MG63 (cell line): ENCODE measurements at regions not wholly inside any gene's neighbourhood (a gene's known extent, or its start where the extent isn't known, plus 50 kb on each side); places are given as distances from the start of the nearest gene placed in this dataset.
A peak's percentile ranks its signal among the peaks of the same experiment; 100 is the strongest.

Source experiments
- DNase-seq: peaks from one replicate; pipeline ENCODE4 v3.0.0-alpha.2; 2020
- H3K27me3 ChIP-seq: fragments of 250-450 bp; sonication (Bioruptor Pico); 2 replicates; pipeline ENCODE4 v1.5.1; 2020; ENCODE audit warnings: mild to moderate bottlenecking, moderate library complexity
- H3K36me3 ChIP-seq: fragments of 250-450 bp; sonication (Bioruptor Pico); 2 replicates; pipeline ENCODE4 v1.5.1; 2020; ENCODE audit warnings: mild to moderate bottlenecking, moderate library complexity
- H3K4me3 ChIP-seq: fragments of 250-450 bp; sonication (Bioruptor Pico); 2 replicates; pipeline ENCODE4 v1.5.1; 2020; ENCODE audit warnings: mild to moderate bottlenecking, moderate library complexity
- H3K9me3 ChIP-seq: fragments of 250-450 bp; sonication (Bioruptor Pico); 2 replicates; pipeline ENCODE4 v1.5.1; 2020; ENCODE audit warnings: mild to moderate bottlenecking, moderate library complexity

DNA sequence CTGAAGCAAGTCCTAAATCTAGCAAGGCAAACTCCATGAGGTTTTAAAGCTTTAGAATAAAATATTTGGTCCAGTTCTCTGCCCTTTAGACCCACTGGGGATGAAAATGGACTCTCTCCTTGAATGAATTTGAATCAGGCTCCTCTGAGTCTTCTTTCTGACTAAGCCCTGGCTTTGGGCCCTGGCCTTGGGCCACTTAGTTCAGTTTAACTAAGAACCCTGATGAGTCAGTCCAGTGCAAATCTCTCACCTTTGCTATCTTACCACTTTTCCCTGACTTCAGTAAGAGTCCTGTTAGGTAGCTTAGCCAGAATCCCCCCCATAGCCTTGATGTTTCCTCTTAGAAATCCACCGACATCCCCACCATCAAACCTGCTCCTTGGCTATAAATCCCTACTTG, 427.5 kb downstream of the SNAPC1 start:
- Histone ChIP-seq H3K4me3 (no peak overlapping the region), H3K9me3 (no peaks in the 10 kb centered on the region), H3K36me3 (no peaks in the 10 kb centered on the region), H3K27me3 (no peaks in the 10 kb centered on the region)
- DNase-seq: peak; percentile 83

DNA sequence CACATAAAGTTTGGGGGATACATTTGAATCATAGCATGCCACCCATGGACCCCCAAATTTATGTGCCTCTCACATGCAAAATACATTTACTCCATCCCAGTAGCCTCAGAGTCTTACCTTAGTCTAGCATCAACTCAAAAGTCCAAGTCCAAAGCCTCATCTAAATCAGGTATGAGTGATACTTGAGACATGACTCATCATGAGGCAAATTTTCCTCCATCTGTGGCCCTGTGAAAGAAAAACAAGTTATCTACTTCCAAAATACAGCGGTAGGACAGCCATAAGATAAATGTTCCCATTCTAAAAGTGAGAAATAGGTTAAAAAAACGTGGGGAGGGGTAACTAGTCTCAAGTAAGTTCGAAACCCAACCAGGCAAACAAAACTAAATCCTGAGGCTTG, 444.2 kb downstream of the SNAPC1 start:
- no peak for DNase-seq
- H3K36me3 ChIP-seq: no peaks in the 10 kb centered on the region
- H3K4me3 ChIP-seq: no peak overlapping the region
- no peaks in the 10 kb centered on the region for H3K9me3 ChIP-seq
- H3K27me3 ChIP-seq: no peaks in the 10 kb centered on the region

DNA sequence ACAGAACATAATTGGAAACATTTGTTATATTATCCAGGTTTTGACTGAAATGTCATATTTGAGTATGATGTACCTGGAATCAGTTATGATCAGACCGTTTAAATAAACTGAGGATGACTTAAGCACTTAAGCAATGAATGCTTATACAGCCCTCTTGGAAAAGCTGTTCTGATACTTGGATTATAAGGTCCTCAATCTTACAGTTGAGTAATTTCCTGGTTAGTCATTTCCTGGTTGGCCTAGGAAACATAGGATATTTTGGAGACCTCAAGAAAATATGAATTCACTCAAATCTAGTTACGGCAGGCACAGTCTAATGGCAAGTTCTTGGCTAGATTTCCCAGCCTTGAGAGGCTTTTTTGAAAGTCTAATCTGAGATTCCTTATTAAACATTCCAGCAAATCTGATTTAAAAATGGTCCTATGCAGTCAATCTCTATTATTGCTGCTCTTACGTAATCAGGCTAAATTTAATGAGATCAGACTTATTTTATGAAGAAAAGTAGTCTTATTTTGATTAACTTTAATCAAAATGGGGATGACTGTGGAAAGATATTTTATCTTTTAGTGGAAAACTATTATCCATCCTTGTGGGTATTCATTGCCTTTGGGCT, 447.2 kb downstream of the SNAPC1 start:
- no peaks in the 10 kb centered on the region for H3K9me3 ChIP-seq
- no peak overlapping the region for H3K4me3 ChIP-seq
- H3K27me3 ChIP-seq: no peaks in the 10 kb centered on the region
- DNase-seq: peak; percentile 13
- H3K36me3 ChIP-seq: no peaks in the 10 kb centered on the region

DNA sequence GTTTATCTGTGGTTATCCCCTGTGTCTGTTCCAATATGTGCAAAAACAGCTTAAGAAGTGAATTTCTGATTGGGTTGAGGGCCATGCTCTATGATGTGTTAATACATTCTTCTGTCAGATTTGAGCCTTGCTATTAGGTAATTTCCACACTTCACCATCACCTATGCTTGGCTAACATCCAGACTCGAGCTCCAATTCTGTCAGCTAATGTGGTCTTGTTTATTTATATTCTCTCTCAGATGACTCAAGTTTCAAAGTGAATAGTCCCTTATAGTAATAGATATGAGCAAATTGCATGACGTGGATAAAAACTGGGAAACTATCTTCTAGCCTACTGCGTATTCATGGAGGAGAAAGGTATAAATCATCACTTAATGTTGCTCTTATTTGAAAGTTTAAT, 451.3 kb downstream of the SNAPC1 start:
- Histone ChIP-seq H3K27me3 (no peaks in the 10 kb centered on the region), H3K9me3 (no peaks in the 10 kb centered on the region), H3K36me3 (no peaks in the 10 kb centered on the region), H3K4me3 (no peak overlapping the region)
- peak; percentile 13 for DNase-seq

DNA sequence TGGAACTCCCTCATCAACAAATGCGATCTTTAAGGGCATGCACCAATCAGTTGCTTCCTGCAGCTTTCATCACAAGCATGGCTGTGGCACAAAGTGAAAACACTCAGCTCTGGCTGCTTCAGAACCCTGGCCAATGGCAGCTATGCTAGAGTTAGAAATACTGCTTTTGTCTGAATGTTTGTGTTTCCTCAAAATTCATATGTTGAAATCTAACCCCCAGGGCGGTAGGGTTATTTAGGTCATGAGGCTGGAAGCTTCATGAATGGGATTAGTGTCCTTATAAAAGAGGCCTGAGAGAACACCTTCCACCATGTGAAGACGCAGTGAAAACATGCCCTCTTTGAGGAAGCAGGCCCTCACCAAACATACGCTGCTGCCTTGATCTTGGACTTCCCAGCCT, 453.9 kb downstream of the SNAPC1 start:
- no peak overlapping the region for H3K4me3 ChIP-seq
- H3K36me3 ChIP-seq: no peaks in the 10 kb centered on the region
- H3K9me3 ChIP-seq: no peaks in the 10 kb centered on the region
- DNase-seq: no peak
- no peaks in the 10 kb centered on the region for H3K27me3 ChIP-seq

DNA sequence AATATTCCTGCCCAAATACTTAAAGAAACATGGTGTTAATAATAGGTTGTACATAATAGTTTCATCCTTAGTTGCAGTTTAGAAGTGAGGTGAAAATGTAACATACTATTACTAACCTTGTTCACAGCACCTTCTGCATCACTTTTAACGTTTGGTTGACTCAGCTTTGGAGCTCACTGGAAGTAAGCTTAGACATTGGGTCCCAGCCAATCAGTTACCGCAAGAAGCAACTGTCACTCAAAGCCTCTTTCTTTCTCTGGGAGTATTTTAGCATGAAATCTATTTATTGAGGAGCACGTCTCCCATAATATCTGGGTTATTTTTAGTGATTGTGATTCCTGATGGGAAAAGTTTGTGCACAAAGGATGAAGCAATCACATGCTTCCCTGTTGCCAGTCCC, 472.6 kb downstream of the SNAPC1 start:
- no peak overlapping the region for H3K4me3 ChIP-seq
- no peaks in the 10 kb centered on the region for H3K9me3 ChIP-seq
- no peaks in the 10 kb centered on the region for H3K36me3 ChIP-seq
- no peak for DNase-seq
- H3K27me3 ChIP-seq: no peaks in the 10 kb centered on the region

DNA sequence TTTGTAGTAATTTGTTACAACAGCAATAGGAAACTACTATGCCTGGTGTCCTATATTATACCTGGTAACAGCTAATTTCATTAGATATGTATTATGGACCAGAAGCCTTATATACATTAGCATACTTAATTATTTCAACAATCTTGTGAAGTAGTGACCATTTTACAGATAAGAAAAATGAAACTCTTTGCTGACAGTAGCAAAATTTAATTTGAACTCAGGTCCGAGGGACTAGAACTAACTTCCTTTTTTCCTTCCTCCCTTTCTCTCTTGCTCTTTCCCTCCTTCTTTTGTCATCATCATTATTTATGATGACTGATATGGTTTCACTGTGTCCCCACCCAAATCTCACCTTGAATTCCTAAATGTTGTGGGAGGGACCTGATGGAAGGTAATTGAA, 482.0 kb downstream of the SNAPC1 start:
- Histone ChIP-seq H3K4me3 (no peak overlapping the region), H3K9me3 (no peaks in the 10 kb centered on the region), H3K27me3 (no peaks in the 10 kb centered on the region), H3K36me3 (no peaks in the 10 kb centered on the region)
- DNase-seq: no peak

DNA sequence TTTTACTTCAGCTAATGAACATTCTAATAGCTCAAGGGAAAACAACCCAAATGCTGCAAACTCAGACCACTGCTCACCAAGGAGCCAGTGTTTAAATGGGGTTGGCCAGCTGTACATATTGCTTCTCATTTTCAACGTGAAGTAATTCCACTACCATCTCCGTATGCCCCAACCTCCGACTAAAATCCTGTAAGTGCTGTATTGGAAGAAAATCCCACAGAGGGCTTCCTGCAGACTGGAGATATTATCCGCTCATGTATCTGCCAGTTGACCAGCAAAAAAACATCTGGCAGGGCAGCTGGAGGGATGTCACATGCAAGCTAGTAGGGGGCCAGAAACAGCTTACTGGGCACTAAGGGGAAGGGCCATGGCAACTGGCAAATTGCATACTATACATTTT, 485.0 kb downstream of the SNAPC1 start:
- no peaks in the 10 kb centered on the region for H3K36me3 ChIP-seq
- H3K4me3 ChIP-seq: no peak overlapping the region
- no peaks in the 10 kb centered on the region for H3K9me3 ChIP-seq
- no peak for DNase-seq
- no peaks in the 10 kb centered on the region for H3K27me3 ChIP-seq

DNA sequence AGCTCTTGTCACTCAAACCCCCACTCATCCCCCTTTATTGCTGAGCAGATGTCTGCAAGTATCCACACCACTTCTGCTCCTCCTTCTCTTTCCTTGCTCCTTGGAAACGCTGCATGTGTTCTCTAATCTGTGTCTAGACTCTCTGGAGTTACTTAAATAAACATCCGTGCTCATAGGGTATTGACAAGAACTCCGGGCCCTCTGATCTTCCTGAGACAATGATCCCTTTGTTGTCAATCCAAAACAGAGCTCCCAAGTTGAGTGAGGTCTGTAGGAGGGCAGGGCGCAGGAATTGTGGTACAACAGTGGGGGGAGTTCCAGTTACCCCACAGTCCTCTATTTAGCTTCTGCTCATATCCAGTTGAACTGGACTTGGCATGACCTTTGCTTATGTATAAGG, 489.0 kb downstream of the SNAPC1 start:
- no peak for DNase-seq
- Histone ChIP-seq H3K9me3 (no peaks in the 10 kb centered on the region), H3K27me3 (no peaks in the 10 kb centered on the region), H3K36me3 (no peaks in the 10 kb centered on the region), H3K4me3 (no peak overlapping the region)

DNA sequence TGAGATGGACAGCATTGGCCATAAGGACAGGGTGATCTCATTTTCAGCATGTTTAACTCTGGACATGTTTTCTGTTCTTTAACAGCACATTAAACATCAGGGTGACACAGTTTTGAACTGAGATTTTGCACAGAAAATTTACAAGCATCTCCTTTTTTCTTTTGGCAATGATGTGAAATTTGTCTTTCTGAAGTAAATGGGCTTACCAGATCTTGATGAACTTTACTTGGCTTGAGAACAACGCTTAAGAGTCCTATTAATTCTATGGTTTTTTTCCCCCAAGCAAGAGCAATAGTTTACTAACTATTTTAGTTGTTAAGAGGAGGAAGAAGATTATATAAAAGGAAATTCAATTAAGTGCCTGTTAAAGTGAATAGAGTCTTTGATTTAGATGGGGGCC, 491.0 kb downstream of the SNAPC1 start:
- H3K36me3 ChIP-seq: no peaks in the 10 kb centered on the region
- no peaks in the 10 kb centered on the region for H3K9me3 ChIP-seq
- H3K4me3 ChIP-seq: no peak overlapping the region
- DNase-seq: no peak
- H3K27me3 ChIP-seq: no peaks in the 10 kb centered on the region

DNA sequence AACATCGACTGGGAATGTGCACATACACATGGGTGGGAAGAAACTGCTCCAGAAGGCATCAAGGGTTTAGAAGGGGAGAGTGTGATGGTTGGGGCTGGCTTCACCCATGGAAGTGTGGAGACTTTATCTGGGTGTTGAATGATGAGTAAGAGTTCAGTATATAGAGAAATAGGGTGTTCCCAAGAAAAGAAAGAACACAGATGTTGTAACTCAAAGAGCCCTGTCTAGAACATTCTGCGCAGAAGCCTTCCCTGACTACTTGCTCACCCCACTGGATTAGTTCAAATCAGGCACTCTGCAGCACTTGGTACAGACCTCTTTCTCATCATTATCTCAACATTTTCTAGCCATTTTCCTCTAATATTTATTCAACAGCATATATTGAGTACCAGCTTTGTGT, 491.7 kb downstream of the SNAPC1 start:
- Histone ChIP-seq H3K9me3 (no peaks in the 10 kb centered on the region), H3K36me3 (no peaks in the 10 kb centered on the region), H3K27me3 (no peaks in the 10 kb centered on the region), H3K4me3 (no peak overlapping the region)
- no peak for DNase-seq

DNA sequence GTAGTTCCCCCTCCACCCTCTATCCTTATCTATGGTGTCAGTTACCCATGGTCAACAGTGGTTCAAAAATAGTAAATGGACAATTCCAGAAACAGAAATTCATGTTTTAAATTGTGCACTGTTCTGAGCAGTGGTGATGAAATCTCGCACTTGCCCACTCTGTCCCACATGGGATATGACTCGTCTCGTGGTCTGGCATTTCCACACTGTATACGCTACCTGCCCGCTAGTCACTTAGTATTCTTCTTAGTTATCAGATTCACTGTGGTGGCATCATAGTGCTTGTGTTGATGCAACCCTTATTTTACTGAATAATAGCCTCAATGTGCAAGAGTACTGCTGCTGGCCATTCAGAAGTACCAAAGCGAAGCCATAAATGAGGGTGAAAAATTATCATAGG, 507.0 kb downstream of the SNAPC1 start:
- no peaks in the 10 kb centered on the region for H3K9me3 ChIP-seq
- peak; percentile 4 for DNase-seq
- no peaks in the 10 kb centered on the region for H3K27me3 ChIP-seq
- H3K4me3 ChIP-seq: no peak overlapping the region
- H3K36me3 ChIP-seq: no peaks in the 10 kb centered on the region

DNA sequence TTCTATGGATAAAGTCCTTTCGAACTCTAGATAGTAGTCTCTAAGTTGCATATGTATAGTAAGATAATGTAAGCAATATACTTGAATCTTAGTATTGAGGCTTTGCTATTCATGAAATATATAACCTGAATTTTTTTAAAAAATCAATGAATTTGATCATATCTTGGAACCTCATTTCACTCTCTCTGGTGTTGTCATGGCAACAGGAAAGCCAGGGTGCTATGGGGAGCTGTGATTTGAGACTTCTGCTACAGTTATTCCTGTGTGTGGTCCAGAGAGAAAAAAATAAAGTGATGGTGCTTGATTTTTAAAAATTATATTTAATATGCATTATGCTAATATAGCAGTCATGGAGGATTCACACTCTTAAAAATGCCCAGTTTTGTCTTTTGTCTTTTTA, 508.0 kb downstream of the SNAPC1 start:
- DNase-seq: no peak
- Histone ChIP-seq H3K36me3 (no peaks in the 10 kb centered on the region), H3K27me3 (no peaks in the 10 kb centered on the region), H3K4me3 (no peak overlapping the region), H3K9me3 (no peaks in the 10 kb centered on the region)

DNA sequence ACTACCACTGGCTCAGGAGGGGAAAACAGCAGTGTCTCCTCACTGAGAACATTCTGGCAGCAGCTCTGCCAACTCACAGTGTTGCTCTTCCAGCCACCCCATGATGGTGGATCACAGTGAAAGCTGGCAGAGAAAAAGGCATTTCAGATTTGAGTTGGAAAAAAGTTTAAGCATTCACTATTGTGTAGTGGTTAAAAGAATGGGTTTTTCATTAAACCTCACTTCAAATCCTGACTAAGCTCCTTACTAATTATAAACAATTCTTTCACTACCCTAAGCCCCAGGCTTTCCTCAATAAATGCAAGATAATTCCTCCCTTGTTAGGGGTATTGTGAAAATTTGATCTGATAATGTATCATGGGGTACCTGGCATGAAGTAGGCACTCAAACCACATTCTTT, 518.1 kb downstream of the SNAPC1 start:
- H3K4me3 ChIP-seq: no peak overlapping the region
- no peaks in the 10 kb centered on the region for H3K27me3 ChIP-seq

DNA sequence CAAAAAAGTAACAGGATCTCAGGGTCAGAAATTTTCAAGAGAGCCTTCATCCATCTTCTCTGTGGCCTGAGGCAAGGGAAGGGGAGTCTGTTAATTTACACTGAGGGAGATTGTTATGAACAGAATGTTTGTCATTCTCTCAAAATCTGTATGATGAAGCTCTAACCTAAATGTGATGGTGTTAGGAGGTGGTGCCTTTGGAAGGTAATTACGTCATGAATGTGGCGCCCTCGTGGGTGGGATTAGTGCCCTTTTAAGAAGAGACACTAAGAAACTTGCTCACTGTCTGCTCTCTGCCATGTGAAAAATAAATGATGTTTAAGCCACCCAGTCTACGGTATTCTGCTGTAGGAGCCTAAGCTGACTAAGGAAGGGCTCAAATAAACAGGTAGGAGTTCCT, 521.6 kb downstream of the SNAPC1 start:
- Histone ChIP-seq H3K4me3 (no peak overlapping the region), H3K9me3 (no peaks in the 10 kb centered on the region), H3K27me3 (no peaks in the 10 kb centered on the region), H3K36me3 (no peaks in the 10 kb centered on the region)
- no peak for DNase-seq

More for the DNA sequence above, 518.1 kb downstream of the SNAPC1 start:
- DNase-seq: no peak
- H3K36me3 ChIP-seq: no peaks in the 10 kb centered on the region
- H3K9me3 ChIP-seq: no peaks in the 10 kb centered on the region

DNA sequence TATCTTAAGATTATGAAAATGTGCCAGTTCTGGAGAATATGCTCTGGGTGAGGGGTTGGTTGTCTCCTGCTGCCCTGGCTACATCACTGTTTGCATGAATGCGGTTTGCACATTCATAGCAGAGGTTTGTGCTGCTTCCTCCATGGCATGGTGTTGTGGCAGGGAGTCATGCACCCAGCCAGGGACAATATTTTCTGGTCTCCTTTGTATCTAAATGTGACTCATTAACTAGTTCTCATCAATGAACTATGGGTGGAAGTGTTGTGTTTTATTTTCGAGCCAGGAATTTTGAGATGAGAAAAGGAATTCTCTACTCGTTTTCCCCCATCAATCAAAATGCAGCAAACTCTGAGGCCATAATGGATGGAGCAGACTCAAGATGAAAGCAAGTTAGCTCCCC, 527.3 kb downstream of the SNAPC1 start:
- H3K4me3 ChIP-seq: no peak overlapping the region
- peak; percentile 78 for DNase-seq
- no peaks in the 10 kb centered on the region for H3K9me3 ChIP-seq

DNA sequence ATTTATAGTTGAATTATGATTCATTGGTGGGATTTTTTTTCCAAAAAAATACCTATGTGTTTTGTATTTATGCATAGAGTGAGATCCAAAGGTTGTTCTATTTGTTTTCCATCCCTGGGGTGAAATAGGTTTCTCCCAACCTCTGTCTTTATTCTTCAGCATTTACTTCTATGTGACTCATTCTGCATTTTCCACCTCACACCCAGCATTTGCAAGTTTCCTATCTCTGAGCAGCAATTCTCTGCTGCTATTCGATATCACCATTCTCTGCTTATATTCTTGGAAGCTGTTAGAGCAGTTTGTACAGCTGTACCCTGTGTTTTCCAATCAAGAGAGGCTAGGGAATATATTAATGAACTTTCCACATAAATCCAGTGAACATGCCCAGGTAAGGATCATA, 538.9 kb downstream of the SNAPC1 start:
- H3K4me3 ChIP-seq: no peak overlapping the region
- DNase-seq: no peak

More for the DNA sequence above, 527.3 kb downstream of the SNAPC1 start:
- H3K36me3 ChIP-seq: no peaks in the 10 kb centered on the region
- H3K27me3 ChIP-seq: no peaks in the 10 kb centered on the region

DNA sequence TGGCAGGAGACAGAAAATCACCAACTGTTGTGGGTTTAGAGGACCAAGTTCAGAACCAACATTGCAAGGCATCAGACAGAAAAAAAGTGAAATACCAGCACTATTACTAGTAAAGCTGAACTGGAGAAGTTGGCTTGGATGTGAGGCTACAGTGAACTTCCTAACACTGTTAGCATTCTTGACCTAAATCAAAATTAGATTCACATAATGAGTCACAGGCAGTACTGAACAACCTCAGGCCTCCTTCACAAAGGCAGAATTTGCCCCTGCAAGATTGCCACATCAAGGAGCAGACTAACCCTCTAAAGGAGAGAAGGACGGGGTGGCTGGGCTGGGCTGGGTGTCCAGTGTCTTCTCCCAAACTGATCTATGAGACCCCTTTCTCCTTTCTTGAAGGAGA, 539.7 kb downstream of the SNAPC1 start:
- Histone ChIP-seq H3K27me3 (no peaks in the 10 kb centered on the region), H3K36me3 (no peaks in the 10 kb centered on the region), H3K4me3 (no peak overlapping the region), H3K9me3 (no peaks in the 10 kb centered on the region)
- DNase-seq: peak; percentile 32

More for the DNA sequence above, 538.9 kb downstream of the SNAPC1 start:
- no peaks in the 10 kb centered on the region for H3K27me3 ChIP-seq
- H3K9me3 ChIP-seq: no peaks in the 10 kb centered on the region
- no peaks in the 10 kb centered on the region for H3K36me3 ChIP-seq

DNA sequence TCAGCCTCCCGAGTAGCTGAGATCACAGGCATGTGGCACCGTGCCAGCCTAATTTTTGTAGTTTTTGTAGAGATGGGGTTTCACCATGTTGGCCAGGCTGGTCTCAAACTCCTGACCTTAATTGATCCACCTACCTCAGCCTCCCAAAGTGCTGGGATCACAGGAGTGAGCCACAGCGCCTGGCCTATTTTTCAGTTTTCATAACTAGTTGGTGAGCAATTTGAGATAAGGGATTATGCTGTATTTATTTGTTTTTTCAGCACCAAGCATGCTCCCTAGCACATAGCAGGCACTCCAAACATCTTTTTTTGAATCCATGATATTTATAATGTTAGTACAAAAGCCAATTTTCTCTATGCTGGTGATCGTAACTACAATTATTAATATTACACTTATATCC, 541.2 kb downstream of the SNAPC1 start:
- DNase-seq: peak; percentile 4
- no peak overlapping the region for H3K4me3 ChIP-seq
- H3K27me3 ChIP-seq: no peaks in the 10 kb centered on the region
- no peaks in the 10 kb centered on the region for H3K36me3 ChIP-seq
- no peaks in the 10 kb centered on the region for H3K9me3 ChIP-seq
